ENCODE measurements at regions not wholly inside any gene's neighbourhood (a gene's known extent, or its start where the extent isn't known, plus 50 kb on each side); places are given as distances from the start of the nearest gene placed in this dataset.

- no peak for TF ChIP-seq CTCF (IDR thresholded peaks at IDR 0.05)
- TF ChIP-seq POLR2A (IDR thresholded peaks at IDR 0.05) = no peak
- TF ChIP-seq POLR2AphosphoS5 (IDR thresholded peaks at IDR 0.05) = no peak
- no peak for TF ChIP-seq EP300 (IDR thresholded peaks at IDR 0.05)
These were observed 82.8 kb upstream of the ATP1A1 start for GRCh38 chr1:116290085-116290705.
